GM10266 (cell line): ENCODE measurements at regions not wholly inside any gene's neighbourhood (a gene's known extent, or its start where the extent isn't known, plus 50 kb on each side); places are given as distances from the start of the nearest gene placed in this dataset.

Source experiments
- DNase-seq: peaks from one replicate; pipeline ENCODE4 v3.0.0; 2012; ENCODE audit errors: extremely low spot score
- TF ChIP-seq, protein P1 (sequence below): IDR thresholded peaks from 2 replicates; pipeline ENCODE4 v1.5.1; 2012; ENCODE audit warnings: mild to moderate bottlenecking, low read depth; ENCODE audit not compliant: control insufficient read depth, insufficient read depth; ENCODE audit errors: missing control alignments

DNA sequence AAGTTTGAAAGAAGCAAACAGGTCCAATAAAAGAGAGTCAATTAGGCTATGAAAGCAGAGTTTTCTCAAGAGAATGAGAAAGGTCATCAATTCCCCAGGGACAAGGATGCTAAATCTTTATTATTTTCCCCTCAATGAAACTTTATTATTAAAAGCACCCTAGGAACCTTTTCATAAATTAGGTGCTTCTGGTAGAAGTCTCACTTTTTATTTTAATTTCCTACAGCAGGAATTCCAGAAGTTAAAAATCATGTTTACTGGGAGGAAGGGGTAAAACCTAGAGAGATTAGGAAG is 223.2 kb upstream of the SOX5 start:
- TF ChIP-seq, protein P1, sequence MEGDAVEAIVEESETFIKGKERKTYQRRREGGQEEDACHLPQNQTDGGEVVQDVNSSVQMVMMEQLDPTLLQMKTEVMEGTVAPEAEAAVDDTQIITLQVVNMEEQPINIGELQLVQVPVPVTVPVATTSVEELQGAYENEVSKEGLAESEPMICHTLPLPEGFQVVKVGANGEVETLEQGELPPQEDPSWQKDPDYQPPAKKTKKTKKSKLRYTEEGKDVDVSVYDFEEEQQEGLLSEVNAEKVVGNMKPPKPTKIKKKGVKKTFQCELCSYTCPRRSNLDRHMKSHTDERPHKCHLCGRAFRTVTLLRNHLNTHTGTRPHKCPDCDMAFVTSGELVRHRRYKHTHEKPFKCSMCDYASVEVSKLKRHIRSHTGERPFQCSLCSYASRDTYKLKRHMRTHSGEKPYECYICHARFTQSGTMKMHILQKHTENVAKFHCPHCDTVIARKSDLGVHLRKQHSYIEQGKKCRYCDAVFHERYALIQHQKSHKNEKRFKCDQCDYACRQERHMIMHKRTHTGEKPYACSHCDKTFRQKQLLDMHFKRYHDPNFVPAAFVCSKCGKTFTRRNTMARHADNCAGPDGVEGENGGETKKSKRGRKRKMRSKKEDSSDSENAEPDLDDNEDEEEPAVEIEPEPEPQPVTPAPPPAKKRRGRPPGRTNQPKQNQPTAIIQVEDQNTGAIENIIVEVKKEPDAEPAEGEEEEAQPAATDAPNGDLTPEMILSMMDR, result no peak
- no peak for DNase-seq

DNA sequence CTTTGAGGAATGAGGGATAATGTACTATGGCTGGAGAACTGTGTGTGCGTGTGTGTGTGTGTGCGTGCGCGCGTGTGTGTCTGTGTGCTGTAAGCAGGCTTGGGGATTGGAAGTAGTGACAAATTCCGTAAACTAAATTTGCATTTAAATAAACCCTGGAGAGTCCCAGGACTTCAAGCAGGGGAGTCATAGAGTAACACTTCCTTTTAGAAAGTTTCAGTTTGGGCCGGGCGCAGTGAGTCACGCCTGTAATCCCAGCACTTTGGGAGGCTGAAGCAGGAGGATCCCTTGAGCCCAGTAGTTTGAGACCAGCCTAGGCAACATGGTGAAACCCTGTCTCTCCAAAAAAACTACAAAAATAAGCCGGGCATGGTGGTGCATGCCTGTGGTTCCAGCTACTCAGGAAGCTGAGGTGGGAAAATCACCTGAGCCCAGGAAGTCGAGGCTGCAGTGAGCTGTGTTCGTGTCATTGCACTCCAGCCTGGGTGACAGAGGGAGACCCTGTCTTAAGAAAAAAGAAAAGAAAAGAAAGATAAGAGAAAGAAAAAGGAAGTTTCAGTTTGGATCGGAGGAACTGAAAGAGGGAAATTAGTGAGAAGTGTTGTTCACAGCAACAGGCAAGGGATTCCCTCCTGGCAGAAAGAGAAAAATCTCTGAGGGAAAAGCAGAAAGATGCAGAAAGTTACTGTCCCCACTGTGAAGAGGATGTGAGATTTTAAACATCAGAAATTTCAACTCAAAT is 222.7 kb upstream of the SOX5 start:
- TF ChIP-seq, protein P1, result no peak
- DNase-seq, result peak; percentile 25

DNA sequence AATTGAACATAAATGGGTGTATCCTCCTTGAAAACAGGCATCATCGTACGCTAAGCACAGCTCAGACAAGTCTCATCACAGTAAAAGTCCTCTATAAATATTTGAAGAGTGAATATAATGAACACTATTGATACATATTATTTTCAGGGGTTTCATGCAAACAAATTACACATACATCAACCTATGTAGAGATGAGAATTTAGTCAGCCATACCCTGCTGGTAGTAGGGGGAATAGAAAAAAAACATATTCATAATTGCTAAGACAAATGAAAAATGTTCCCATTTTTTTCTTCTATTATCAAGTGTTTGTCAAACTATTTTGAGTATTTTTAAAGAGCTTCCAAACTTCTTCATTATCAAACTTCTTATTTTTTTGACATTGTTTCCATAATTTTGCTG is 205.6 kb upstream of the SOX5 start:
- TF ChIP-seq, protein P1, result no peak
- DNase-seq, result no peak

DNA sequence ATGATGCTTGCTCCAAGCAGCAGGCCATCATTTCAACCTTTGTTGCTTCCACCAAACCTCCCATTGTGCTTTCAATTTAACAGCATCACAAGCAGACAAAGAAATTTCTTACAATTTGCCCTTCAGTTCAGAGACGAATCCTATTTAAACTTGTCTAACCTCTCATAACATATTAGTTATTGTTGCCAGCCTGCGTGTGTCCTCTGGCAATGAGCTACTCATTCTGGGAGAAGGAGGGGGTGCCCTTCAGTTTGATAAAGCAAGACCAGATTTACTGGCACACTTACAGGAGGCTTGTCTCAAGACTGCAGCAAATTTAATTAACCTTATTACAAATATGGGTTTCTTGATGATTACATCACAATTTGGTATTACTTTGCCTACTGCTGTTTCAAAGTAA is 203.6 kb upstream of the SOX5 start:
- TF ChIP-seq, protein P1, result no peak
- no peak for DNase-seq

DNA sequence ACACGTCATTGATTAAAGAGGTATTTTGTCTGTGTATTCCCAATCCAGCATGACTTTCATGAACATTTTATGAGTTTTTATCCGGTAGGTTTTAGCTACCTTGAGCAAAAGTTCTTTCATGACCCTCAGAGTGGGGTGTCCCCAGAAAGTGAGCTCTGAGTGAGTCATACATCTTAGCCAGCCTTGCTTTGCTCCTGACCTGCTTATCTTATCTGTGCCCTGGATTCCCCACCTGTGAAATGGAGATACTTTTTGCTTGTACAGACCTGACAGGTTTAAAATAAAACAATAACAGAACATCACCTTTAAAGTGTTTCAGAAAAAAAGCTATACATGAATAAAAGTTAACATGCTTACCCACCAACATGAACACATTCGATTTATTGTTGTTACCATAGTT is 202.8 kb upstream of the SOX5 start:
- TF ChIP-seq, protein P1, result no peak
- DNase-seq, result no peak

DNA sequence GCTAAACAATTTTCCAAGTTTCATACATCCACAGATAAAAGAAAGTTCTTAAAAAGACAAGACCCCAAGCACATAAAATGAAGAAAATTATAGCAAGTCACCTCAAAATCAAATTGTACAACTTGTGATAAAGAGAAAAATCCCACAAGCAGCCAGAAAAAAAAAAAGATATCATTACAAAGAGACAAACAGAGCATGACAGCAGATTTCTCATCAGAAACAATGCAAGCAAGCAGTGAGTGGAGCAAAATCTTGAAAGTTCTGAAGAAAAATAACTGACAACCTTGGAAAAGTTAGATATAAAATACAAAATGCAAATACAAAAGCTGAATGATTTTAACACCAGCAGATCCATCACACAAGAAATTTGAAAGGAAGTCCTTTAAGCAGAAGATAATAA is 194.5 kb upstream of the SOX5 start:
- DNase-seq, result no peak
- TF ChIP-seq, protein P1, result no peak

DNA sequence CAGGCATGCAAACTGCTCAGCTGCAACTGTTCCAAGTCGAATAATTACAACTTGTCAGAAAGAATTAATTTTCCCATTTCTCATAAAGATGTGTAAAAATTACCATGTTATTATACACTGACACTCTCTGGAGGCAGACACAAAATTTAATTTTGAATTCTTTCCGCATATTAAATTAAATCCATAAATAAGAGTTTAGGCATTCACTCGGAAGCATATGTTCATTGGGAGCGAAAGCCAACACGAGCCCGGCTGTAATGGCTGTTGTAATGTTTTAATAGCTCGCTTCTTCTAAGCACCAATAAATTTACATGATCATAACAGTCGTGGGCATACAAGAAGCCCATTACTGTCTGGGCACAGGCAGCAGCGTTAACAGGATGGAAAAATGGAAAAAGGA is 189.6 kb upstream of the SOX5 start:
- no peak for DNase-seq
- TF ChIP-seq, protein P1, result no peak
